Body of pancreas (tissue), 4 donors: ENCODE measurements at regions not wholly inside any gene's neighbourhood (a gene's known extent, or its start where the extent isn't known, plus 50 kb on each side); places are given as distances from the start of the nearest gene placed in this dataset.
A peak's percentile ranks its signal among the peaks of the same experiment; 100 is the strongest.

Experiments used
- ATAC-seq: fragments of 150-250 bp; one replicate; pipeline ENCODE4 v1.9.1; 2016
- DNase-seq, 4 donors: peaks; one replicate each; pipeline ENCODE4 v3.0.0-alpha.2; 2019
- H3K27ac ChIP-seq, 4 donors: fragments of 200-600 bp; sonication (generic); 1 replicate in 3 of 4; 2 replicates in 1 of 4; pipeline versions ENCODE4 v1.5.1 to v1.6.1; 2016 to 2019; ENCODE audit warnings: mild to moderate bottlenecking in 1 of 4, mixed read lengths in 1 of 4, moderate library complexity in 1 of 4
- H3K27me3 ChIP-seq, 2 donors: fragments of 200-600 bp; sonication (generic); one replicate each; pipeline ENCODE4 v1.6.0; 2016; ENCODE audit warnings: mild to moderate bottlenecking in 1 of 2
- H3K36me3 ChIP-seq, 2 donors: fragments of 200-600 bp; sonication (generic); replicated peaks in 1 of 2; 2 replicates each; pipeline ENCODE4 v1.5.1; 2016; ENCODE audit warnings: low read depth in 2 of 2; ENCODE audit not compliant: insufficient read depth in 1 of 2
- H3K4me1 ChIP-seq: fragments of 200-600 bp; sonication (generic); one replicate; pipeline ENCODE4 v1.6.0; 2016
- H3K4me3 ChIP-seq, 2 donors: fragments of 200-600 bp; sonication (generic); 1 replicate in 1 of 2; 2 replicates in 1 of 2; pipeline ENCODE4 v1.5.1; 2016 to 2019
- H3K9me3 ChIP-seq, 3 donors: fragments of 200-600 bp; sonication (generic); 1 replicate in 2 of 3; 2 replicates in 1 of 3; pipeline ENCODE4 v1.5.1; 2016
- POLR2A ChIP-seq, 3 donors: fragments of 450-650 bp; IDR thresholded peaks; one replicate each; pipeline ENCODE4 v1.6.1; 2016; ENCODE audit warnings: antibody characterized with exemption in 3 of 3, mild to moderate bottlenecking in 2 of 3
- WGBS, 2 donors: methylation state at CpG; one replicate each; pipeline ENCODE4 v1.1.5; 2017; 5-methylcytosine and 5-hydroxymethylcytosine counted together
- intact Hi-C: fragments of 100-400 bp; cut with DNase I; formaldehyde crosslinking; loops from one replicate; pipeline ENCODE4 v1.15.1; 2023
- TF ChIP-seq, protein P1 (sequence below), 7 experiments: fragments of 450-650 bp in 4 of 7; fragments of 200-600 bp in 3 of 7; sonication (generic) in 3 of 7; IDR thresholded peaks; one replicate each; pipeline ENCODE4 v1.5.1; 2016 to 2019; ENCODE audit warnings: antibody characterized with exemption in 7 of 7

DNA sequence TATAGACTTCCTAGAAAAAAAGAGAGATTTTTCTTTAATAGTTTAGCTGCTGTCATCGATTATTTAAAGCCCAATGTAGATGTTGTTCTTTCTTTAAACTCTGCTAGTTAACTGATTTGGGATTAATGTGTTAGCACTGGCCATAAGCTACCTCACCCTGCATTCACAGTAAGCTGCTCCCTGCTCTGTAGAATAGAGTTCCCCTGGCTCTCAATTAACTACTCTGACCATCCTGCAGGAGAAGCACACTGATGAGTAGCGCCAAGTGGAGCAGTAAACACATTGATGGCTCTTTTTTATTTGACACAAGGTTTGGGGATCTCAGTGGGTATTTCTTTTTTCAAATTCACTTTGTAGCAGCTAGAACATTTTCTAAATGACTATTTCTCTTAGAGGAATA, 807.9 kb upstream of the ZNF608 start:
- no peaks in the 10 kb centered on the region for H3K36me3 ChIP-seq
- intact Hi-C loops = no loop called here
- DNase-seq (no peak), ATAC-seq (no peak)
- TF ChIP-seq POLR2A (IDR thresholded peaks at IDR 0.05) = no peak
- TF ChIP-seq, protein P1, sequence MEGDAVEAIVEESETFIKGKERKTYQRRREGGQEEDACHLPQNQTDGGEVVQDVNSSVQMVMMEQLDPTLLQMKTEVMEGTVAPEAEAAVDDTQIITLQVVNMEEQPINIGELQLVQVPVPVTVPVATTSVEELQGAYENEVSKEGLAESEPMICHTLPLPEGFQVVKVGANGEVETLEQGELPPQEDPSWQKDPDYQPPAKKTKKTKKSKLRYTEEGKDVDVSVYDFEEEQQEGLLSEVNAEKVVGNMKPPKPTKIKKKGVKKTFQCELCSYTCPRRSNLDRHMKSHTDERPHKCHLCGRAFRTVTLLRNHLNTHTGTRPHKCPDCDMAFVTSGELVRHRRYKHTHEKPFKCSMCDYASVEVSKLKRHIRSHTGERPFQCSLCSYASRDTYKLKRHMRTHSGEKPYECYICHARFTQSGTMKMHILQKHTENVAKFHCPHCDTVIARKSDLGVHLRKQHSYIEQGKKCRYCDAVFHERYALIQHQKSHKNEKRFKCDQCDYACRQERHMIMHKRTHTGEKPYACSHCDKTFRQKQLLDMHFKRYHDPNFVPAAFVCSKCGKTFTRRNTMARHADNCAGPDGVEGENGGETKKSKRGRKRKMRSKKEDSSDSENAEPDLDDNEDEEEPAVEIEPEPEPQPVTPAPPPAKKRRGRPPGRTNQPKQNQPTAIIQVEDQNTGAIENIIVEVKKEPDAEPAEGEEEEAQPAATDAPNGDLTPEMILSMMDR (IDR thresholded peaks at IDR 0.05) = no peak
- H3K27ac ChIP-seq = no peak overlapping the region
- no peaks in the 10 kb centered on the region for H3K9me3 ChIP-seq
- H3K4me1 ChIP-seq = peaks cover 5% of the 10 kb centered on the region
- H3K27me3 ChIP-seq = no peaks in the 10 kb centered on the region
- WGBS, 2 donors = 73% methylated on average over 2 of the region's 2 CpGs
- H3K4me3 ChIP-seq = no peak overlapping the region

DNA sequence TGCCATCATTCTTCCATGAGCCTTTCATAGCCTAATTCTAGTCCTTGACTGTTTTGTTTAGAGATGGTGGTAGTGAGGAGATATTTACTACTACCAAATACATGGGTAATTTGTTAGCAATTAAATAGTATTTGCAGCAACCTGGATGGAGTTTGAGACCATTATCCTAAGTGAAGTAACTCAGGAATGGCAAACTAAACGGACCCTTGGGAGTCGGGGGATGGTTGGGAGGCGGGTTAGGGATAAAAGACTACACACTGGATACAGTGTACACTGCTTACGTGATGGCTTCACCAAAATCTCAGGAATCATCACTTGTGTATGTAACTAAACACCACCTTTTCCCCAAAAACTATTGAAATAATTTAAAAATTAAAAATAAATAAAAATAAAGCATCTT, 809.2 kb upstream of the ZNF608 start:
- Histone ChIP-seq H3K9me3 (no peaks in the 10 kb centered on the region), H3K27me3 (no peaks in the 10 kb centered on the region), H3K4me3 (no peak overlapping the region), H3K36me3 (no peaks in the 10 kb centered on the region), H3K4me1 (peaks cover 5% of the 10 kb centered on the region), H3K27ac (no peak overlapping the region)
- TF ChIP-seq, protein P1 (IDR thresholded peaks at IDR 0.05) = no peak
- TF ChIP-seq POLR2A (IDR thresholded peaks at IDR 0.05) = no peak
- intact Hi-C loops = no loop called here
- no peak for ATAC-seq
- DNase-seq = no peak
- WGBS, 2 donors = 78 to 85% methylated on average over 4 of the region's 4 CpGs

DNA sequence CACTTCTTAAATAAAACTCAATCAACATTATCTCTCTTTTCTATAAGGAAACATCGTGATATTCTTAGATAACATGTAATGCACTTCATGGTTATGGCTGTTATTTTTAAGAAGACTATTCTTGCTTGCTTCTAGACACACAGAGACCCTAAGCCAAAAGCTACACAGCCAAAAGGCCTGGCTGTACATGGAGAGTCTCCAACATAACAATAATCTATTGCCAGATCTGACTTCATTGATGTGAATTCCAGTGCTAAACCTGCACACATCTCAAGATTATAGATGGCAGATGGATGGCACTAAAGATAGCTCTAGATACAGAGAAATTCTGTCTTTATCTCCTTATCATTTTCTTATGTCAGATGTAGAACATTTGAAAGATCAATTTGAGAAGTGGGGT, 811.6 kb upstream of the ZNF608 start:
- no peak for TF ChIP-seq POLR2A (IDR thresholded peaks at IDR 0.05)
- TF ChIP-seq, protein P1 (IDR thresholded peaks at IDR 0.05) = no peak

DNA sequence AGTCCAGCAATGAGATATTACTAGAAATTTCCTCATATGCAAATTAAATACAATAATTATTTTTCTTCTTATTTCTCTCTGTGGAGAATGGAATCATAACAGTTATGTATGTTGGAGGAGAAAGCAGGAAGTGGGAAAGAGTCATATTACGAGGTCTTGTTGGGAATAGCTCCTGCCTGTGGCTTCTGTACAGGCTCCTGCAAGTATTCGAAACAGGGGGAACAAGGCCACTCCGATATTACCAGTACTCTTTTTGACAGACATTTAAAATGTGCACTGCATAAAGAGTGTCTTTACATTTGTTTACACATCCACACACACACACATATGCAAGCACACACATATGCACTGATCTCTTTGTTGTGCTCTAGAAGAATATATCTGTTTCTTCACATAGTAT, 812.0 kb upstream of the ZNF608 start:
- WGBS, 2 donors = 77 to 91% methylated on average over 3 of the region's 3 CpGs
- intact Hi-C loops = no loop called here
- Histone ChIP-seq H3K4me3 (no peak overlapping the region), H3K4me1 (peaks cover 5% of the 10 kb centered on the region), H3K27ac (no peak overlapping the region), H3K36me3 (no peaks in the 10 kb centered on the region), H3K27me3 (no peaks in the 10 kb centered on the region), H3K9me3 (no peaks in the 10 kb centered on the region)
- ATAC-seq = no peak
- TF ChIP-seq, protein P1 (IDR thresholded peaks at IDR 0.05) = no peak
- no peak for TF ChIP-seq POLR2A (IDR thresholded peaks at IDR 0.05)
- DNase-seq = no peak

More for the DNA sequence above, 811.6 kb upstream of the ZNF608 start:
- Histone ChIP-seq H3K4me1 (peaks cover 5% of the 10 kb centered on the region), H3K27me3 (no peaks in the 10 kb centered on the region), H3K36me3 (no peaks in the 10 kb centered on the region), H3K9me3 (no peaks in the 10 kb centered on the region), H3K4me3 (no peak overlapping the region), H3K27ac (no peak overlapping the region)
- ATAC-seq = no peak
- intact Hi-C loops = no loop called here
- 89 to 91% methylated on average over 1 of the region's 1 CpG for WGBS, 2 donors
- no peak for DNase-seq

DNA sequence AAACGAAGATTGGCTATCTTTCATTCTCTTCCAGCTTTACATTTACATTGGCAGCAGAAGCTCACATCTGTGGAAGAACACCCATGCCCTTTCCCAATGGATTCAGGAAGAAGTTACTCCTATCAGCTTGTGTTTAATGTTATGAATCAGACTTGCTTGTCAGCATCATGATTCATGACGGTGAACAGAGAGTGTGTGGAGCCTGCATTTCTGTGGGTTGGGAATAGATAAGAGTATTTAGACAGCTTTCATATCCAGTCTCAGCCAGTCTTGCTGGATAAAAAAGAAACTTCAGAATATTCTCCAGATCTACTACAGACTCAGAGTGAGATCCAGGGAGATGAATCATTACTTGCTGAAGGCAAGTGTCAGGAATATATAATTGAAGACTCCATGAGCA, 812.9 kb upstream of the ZNF608 start:
- Histone ChIP-seq H3K27me3 (no peaks in the 10 kb centered on the region), H3K4me1 (peaks cover 5% of the 10 kb centered on the region), H3K4me3 (no peak overlapping the region), H3K36me3 (no peaks in the 10 kb centered on the region), H3K27ac (no peak overlapping the region), H3K9me3 (no peaks in the 10 kb centered on the region)
- ATAC-seq (no peak), DNase-seq (peak in 2 of 4 donors; percentile 20 to 25)
- WGBS, 2 donors = 23 to 37% methylated on average over 2 of the region's 2 CpGs
- intact Hi-C loops = no loop called here
- TF ChIP-seq, protein P1 (IDR thresholded peaks at IDR 0.05) = no peak
- TF ChIP-seq POLR2A (IDR thresholded peaks at IDR 0.05) = no peak
